Mesenteric fat pad (tissue), 1 donor: ENCODE measurements at regions not wholly inside any gene's neighbourhood (a gene's known extent, or its start where the extent isn't known, plus 50 kb on each side); places are given as distances from the start of the nearest gene placed in this dataset.
"Not testable (repeated sequence)": the region's sequence is repeated elsewhere in the genome, so short reads cannot be mapped to it uniquely, and the experiment has no call there.

Experiments
- DNase-seq: peaks from one replicate; pipeline ENCODE4 v3.0.0-alpha.2; 2020; ENCODE audit warnings: low spot score
- donor health status: DM: yes; HTN: yes; CAD: no.

DNA sequence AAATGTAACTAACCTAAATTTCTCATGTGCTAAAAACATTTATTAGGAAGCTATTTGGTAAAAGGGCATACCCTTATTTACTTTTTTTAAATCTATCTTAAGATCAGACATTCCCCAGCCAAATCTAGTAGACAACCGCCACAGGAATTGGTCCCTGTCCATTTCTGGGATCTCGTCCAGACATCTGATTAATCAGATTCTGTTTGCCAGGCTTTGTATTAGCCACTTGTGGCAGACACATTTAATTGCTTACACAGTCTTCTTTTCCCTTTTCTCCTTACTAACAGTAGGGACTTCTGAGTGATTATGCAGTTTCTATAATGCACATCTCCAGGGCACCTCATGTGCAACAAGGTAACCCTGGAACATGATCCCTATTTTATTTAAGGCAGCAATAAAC lies 449.0 kb upstream of the RGS18 start:
- DNase-seq, result no peak

DNA sequence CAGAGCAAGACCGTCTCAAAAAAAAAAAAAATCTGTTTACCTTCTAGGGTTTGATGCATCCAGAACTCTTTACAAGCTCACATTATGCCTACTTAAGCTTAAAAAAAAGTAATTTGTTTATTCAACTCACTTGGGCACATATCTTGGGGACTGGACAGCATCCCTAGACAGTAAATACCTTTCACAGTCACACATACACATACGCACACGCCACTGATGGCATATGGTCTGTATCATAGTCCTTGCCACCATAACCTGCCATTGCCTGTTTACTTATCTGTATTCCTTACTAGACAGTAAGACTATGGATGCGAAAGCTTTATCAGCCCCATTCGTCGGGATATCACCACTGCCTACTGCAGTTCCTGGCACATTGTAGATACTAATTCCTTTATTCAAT lies 446.3 kb upstream of the RGS18 start:
- no peak for DNase-seq

DNA sequence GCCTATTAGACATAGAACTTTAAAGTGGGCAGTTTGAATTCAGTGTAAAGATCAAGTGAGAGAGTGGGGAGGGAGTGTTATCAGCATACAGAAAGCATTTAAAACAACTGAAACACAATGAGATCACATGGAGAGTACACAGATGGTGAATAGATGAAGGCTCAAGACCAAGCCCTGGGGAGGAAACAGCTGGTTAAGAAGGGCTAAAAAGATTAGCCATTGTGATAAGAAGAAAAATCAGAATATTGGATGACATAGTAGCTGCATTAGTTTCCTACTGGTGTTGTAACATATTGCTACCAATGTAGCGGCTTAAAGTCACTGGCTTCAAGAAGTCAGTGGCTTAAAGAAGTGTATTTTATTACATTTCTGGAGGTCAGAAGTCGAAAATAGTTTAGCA lies 443.4 kb upstream of the RGS18 start:
- no peak for DNase-seq

DNA sequence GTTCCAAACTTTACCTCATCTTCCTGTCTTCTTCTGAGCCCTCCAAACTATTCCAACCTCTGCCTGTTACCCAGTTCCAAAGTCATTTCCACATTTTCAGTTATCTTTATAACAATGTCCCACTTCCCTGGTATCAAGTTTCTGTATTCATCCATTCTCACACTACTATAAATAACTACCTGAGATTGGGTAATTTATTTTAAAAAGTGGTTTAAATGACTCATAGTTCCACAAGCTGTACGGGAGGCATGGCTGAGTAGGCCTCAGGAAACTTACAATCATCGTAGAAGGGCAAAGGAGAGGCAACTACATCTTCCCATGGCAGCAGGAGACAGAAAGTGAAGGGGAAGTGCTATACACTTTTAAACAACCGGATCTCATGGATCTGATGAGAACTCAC lies 428.5 kb upstream of the RGS18 start:
- no peak for DNase-seq

DNA sequence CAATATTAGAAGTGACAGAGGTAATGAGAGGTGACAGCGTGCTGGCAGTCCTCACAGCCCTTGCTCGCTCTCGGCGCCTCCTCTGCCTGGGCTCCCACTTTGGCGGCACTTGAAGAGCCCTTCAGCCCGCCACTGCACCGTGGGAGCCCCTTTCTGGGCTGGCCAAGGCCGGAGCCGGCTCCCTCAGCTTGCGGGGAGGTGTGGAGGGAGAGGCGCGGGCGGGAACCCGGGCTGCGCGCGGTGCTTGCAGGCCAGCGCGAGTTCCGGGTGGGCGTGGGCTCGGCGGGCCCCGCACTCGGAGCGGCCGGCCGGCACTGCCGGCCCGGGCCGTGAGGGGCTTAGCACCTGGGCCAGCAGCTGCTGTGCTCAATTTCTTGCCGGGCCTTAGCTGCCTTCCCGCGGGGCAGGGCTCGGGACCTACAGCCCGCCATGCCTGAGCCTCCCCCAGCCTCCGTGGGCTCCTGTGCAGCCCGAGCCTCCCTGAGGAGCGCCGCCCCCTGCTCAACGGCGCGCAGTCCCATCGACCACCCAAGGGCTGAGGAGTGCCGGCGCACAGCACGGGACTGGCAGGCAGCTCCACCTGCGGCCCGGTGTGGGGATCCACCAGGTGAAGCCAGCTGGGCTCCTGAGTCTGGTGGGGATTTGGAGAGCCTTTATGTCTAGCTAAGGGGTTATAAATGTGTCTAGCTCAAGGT lies 426.5 kb upstream of the RGS18 start:
- DNase-seq, result not testable (repeated sequence)

DNA sequence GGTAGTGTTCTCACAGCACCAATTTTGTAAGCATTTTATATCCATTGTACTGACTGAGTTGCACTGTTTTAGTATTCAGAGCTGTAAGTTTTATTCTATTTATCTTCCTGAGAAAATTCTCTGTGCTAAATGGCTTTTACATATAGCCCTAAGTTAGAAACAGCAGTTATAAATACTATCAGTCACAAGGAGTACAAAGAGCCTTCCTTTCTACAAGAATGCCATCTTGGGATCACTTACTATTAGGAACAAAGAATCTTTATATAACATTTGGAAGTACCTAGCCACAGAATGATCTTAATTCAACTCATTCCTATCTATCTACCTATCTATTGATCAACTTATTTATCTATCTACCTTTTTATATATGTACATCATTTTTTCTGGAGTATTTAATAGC lies 423.9 kb upstream of the RGS18 start:
- no peak for DNase-seq

DNA sequence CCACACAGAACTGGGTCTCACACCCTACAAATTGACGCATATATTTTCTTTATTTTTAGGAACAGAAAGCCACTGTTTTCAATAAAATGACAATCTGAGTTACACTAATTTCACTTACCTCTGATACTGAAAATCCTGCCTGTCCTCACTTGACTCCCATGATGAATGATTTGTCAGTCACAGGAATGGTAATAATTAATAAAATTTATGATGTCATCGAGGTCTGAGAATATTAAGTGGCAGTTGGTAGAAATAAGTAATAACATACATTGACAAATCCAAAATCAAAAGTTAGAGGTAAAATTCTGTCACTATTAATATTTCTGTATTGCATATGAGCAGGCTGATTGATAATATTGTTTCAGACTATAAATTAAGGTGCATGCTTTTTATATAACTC lies 418.7 kb upstream of the RGS18 start:
- no peak for DNase-seq

DNA sequence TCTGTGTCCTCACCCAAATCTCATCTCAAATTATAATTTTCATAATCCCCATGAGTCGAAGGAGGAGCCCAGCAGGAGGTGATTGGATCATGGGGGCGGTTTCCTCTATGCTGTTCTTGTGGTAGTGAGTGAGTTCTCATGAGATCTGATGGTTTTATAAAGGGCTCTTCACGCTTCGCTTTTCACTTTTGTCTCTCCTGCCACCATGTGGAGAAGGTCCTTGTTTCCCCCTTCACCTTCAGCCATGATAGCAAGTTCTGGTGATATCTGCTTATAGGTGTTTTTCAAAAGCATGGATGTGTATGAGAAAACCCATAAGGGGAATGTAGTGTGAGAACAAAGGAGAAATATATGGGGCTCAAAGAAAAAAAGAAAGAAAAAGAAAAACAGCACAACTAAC lies 405.9 kb upstream of the RGS18 start:
- no peak for DNase-seq

DNA sequence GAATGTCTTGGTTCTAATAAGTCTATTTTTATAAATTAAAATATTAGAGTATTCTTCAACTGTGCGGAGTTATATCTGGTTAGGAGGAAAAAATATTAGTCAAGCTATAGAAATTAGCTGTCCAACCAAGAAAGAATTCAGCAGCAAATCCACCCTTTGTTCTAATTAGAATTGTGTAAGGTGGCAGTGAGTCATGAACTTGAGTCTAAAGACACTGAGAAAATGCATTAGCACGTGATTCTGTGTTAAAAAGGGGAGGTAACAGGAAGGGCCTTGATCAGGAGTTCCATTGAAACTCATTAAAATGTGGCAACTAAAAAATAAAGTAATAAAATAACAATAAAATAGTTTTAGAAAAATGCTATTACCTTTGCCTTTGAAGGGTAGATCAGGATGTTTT lies 398.2 kb upstream of the RGS18 start:
- no peak for DNase-seq

DNA sequence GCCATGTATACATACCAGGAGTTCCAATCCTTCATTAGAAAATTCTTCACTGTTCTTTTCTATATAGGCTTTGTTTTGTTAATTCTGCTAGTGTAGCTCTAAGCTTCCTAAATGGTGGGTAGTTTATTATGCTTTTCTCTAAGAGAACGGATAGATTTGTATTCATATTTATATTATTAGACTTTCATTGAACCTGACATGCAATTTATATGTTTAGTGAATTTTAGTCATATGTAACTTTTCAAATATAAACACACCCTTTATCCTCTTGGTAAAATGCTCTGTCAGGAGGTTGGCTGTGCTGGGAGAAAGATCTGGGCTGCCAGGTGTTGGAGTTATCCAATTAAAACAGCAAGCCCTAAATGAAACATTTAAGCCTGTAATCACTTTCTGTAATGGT lies 369.7 kb upstream of the RGS18 start:
- no peak for DNase-seq

DNA sequence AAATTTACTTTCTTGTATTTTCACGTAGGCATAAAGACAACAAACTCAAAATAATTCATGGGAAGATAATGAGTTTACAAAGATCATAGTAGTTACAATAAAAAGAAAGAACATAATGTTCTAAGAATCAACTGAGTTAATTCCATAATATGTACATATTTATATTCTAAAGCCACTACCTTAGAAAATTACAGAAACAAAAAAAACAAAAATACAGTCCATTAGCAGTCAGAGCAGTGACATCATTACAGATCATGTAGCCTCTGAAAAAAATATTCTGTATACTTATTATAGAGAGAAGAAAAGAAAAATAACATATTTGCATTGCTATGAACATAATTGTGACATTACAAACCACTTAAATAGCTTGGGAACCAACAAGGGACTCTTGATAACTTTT lies 360.1 kb upstream of the RGS18 start:
- DNase-seq, result no peak

DNA sequence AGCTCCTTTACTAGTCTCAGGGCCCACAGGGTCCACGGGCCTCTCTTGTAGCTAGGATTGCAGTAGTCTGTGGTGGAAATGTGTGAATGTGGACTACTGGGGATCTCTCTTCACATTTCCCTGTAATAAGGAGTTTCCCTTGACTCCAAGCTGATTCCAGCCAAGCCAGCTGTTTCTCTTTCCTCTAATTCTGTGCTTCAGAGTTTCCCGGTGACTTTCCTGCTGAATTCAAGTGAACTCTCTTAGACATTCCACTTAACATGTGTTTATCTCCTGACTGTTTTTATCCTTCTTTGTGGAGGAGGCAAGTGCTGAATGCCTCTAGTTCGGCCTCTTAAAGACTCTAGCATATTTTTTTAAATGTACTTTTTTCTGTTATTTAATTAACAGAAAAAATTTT lies 354.0 kb upstream of the RGS18 start:
- no peak for DNase-seq

DNA sequence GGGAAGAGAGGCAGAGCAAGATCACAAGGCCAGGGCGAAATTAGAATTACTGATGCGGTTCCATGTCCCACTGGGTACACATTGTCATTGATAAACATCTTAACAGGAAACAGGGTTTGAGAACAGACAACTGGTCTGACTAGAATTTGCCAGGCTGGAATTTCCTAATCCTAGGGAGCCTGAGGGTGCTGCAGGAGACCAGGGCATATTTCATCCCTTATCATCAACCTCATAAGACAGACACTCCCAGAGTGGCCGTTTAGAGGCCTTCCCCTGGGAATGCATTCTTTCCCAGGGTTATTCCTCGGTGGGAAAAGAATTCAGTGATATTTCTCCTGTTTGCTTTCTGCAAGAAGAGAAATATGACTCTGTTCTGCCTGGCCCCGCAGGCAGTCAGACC lies 344.7 kb upstream of the RGS18 start:
- DNase-seq, result not testable (repeated sequence)

DNA sequence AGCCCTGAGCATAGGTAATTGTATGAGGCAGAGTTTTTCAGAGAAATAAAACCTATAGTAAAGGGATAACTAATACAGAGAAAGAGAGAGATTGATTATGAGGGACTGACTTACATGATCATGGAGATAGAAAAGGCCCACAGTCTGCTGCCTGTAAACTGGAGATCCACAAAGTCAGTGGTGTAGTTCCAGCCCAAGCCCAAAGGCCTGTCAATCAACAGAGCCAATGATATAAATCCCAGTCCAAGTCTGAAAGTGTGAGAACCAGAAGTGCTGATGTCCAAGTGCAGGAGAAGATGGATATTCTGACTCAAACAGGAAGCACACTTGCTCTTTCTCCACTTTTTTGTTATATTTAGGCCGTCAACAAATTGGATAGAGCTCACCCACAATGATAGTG lies 340.1 kb upstream of the RGS18 start:
- no peak for DNase-seq

DNA sequence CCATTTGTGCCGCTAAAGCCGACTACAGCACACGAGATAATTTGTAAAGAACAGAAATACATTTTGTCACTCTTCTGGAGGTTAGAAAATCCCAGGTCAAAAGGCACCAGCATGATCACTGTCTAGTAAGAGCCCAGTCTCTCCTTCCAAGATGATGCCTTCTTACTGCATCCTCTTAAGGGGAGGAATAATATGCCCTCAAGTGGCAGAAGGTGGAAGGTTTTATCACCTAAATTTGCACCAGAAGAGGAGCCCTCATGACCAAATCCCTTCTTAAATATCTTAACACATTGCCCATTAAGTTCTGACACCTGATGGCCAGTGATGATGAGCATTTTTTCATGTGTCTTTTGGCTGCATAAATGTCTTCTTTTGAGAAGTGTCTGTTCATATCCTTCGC lies 326.7 kb upstream of the RGS18 start:
- no peak for DNase-seq

DNA sequence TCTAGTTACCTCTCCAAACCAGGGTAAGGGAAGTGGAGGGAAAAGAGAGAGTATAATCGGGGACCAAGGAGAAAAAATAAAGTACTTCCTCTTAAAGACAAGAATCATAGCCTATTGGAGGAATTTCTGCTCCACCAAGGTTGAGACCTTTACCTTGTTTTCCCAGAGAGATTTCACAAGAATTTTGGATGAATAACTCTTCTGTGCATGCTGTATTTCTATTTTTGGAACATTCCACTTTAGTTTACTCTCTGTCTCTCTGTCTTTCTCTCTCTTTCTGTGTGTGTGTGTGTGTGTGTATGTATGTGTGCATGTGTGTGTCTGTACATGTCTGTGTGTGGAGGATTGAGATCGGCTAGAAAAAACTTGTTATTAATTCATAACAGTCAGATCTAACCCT lies 318.4 kb upstream of the RGS18 start:
- no peak for DNase-seq

DNA sequence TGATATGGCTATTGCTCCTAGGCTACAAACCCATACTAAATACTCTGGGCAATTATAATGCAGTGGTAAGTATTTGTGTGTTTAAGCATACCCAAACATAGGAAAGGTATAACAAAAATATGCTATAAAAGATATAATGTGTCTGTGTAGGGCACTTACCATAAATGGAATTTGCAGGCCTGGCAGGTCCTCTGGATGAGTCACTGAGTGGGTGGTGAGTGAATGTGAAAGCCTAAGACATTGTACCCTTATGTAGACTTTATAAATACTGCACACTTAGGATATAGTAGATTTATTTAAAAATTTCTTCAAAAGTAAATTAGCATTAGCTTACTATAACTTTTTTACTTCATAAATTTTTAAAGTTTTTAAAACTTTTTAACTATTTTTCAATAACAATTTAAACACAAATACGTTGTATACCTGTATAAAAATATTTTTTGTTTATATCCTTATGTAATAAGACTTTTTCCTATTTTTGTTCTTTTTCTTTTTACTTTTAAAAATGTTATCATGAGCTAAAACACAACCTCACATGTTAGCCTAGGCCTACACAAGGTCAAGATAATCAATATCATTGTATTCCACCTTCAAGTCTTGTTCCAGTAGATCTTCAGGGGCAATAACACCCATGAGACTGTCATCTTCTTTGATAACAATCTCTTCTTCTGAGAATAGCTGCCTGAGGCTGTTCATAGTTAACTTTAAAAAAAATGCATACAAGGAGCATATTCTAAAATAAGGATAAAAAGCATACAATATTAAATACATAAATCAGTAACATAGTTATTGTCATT lies 306.3 kb upstream of the RGS18 start:
- DNase-seq, result no peak

DNA sequence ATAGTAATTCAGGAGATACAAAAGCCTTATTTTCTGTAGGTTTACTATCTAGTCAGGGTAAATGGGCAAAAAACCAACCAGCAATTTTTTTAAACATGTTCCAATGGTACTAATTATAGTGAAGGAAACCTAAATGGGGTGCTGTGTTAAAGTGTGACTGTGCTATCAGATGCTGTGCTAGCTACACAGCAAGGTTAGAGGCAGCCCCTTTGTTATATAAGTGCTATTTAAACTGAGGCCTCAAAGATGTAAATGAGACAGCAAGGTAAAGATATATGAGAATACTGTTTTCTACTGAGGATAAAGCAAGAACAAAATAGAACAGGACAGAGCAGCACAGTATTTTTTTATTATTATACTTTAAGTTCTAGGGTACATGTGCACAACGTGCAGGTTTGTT lies 305.4 kb upstream of the RGS18 start:
- DNase-seq, result no peak

DNA sequence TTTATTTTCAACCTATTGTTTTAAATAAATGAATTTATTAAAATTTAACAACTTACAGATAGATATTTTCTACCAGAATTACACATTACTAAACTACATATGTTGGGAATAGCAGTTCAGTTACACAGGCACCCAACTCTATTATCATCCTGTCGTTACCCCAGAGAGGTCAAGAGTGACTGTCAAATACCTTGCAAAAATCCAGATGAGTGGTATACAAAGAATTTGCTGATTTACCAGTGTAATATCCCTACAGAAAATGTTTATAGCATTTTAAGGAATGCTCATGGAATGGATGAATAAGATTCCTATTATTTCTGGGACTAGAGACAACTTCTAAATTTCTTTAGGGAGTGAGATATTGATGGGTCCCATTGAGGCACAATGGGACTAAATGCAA lies 300.7 kb upstream of the RGS18 start:
- DNase-seq, result no peak

DNA sequence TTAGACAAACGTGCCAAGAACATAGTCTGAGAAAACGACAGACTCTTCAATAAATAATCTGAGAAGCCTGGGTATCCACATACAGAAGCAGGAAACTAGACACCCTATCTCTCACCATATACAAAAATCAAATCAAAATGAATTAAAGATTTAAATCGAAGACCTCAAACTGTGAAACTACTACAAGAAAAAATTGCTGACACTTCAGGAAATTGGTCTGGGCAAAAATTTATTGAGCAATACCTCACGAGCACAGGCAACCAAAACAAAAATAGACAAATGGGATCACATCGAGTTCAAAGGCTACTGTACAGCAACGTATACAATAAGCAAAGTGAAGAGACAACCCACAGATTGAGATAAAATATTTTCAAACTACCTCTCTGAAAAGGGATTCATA lies 292.8 kb upstream of the RGS18 start:
- DNase-seq, result no peak

DNA sequence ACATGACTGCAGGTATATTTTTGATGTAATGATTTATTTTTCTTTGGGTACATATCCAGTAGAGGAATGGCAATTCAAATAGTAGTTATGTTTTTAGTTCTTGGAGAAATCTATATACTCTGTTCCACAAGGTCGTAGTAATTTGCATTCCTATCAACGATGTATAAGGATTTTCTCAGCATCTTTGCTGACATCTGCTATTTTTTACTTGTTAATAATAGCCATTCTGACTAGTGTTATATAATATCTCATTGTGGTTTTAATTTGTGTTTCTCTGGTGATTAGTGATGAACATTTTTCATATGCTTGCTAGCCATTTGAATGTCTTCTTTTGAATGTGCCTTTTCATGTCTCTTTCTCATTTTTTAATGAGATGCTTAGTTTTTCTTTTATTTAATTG lies 292.1 kb upstream of the RGS18 start:
- no peak for DNase-seq

DNA sequence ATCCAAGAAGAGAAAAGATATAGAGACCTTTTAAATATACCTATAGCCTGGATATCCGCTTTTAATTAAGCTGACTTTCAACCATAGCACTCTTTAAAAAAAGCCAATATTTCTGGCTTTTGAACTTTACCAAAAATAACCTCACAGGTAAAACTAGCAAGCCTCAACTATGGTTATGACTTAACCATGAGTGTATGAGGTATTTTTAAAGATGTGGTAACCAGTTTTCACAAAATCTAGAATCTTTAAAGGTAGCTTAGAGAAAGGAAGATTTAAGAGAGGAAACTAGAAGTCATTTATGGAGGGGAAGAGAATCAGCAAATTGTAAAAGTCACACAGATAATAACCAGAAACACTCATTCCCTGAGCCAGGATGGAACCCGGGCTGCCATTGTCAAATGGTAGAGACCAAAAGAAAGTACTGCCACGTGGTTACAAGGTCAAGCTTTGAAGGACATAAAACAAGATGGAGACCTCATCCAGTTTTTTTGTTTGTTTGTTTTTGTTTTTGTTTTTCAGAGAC lies 288.4 kb upstream of the RGS18 start:
- no peak for DNase-seq

DNA sequence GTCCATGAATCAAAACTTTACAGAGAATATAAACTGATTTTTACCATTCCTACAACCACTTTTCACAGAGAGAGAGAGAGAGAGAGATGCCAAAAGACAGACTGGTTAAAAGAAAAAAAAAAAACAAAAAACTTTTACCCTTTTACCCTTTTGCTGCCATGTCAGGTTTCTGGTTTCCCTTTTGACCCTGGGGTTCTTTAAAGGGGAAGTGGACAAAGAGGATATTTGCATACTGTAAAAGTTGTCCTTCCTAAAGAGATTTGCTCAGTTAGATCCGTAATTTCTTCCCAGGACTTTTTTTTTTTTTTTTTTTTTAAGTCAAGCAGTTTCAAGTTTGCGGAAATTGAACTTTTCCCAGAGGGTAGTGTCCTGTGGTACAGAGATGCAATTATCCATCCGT lies 287.8 kb upstream of the RGS18 start:
- no peak for DNase-seq
